Stomach (tissue), 8 donors: ENCODE measurements at regions not wholly inside any gene's neighbourhood (a gene's known extent, or its start where the extent isn't known, plus 50 kb on each side); places are given as distances from the start of the nearest gene placed in this dataset.

Experiments used
- DNase-seq, 2 donors: peaks; one replicate each; pipeline versions ENCODE4 v3.0.0 to v3.0.0-alpha.2; 2013 to 2019
- H3K27ac ChIP-seq, 5 donors: fragments of 200-600 bp in 4 of 5; sonication (generic) in 4 of 5; one replicate each; pipeline ENCODE4 v1.5.1; 2013 to 2019; ENCODE audit warnings: mild to moderate bottlenecking in 1 of 5, moderate library complexity in 1 of 5
- H3K27me3 ChIP-seq, 3 donors: fragments of 200-600 bp; sonication (generic); one replicate each; pipeline ENCODE4 v1.5.1; 2017 to 2019; ENCODE audit warnings: mixed run types in 1 of 3
- H3K36me3 ChIP-seq, 4 donors: fragments of 200-600 bp; sonication (generic); 1 replicate in 3 of 4; 2 replicates in 1 of 4; pipeline ENCODE4 v1.5.1; 2016 to 2019
- H3K4me1 ChIP-seq, 4 donors: fragments of 200-600 bp; sonication (generic); one replicate each; pipeline ENCODE4 v1.5.1; 2016 to 2019
- H3K4me3 ChIP-seq, 4 donors: fragments of 200-600 bp; sonication (generic) in 3 of 4; one replicate each; pipeline ENCODE4 v1.5.1; 2016 to 2019; ENCODE audit warnings: mild to moderate bottlenecking in 1 of 4
- H3K9me3 ChIP-seq, 4 donors: fragments of 200-600 bp; sonication (generic); one replicate each; pipeline ENCODE4 v1.5.1; 2016 to 2019
- CTCF ChIP-seq, 7 experiments: fragments of 450-650 bp in 4 of 7; fragments of 200-600 bp in 3 of 7; sonication (generic) in 3 of 7; IDR thresholded peaks; one replicate each; pipeline ENCODE4 v1.5.1; 2016 to 2019; ENCODE audit warnings: antibody characterized with exemption in 7 of 7, control low read depth in 2 of 7, mild to moderate bottlenecking in 1 of 7
- EP300 ChIP-seq: sonication (generic); formaldehyde crosslinking; IDR thresholded peaks from one replicate; pipeline ENCODE4 v1.6.1; 2017; ENCODE audit warnings: antibody characterized with exemption
- POLR2A ChIP-seq, 4 donors: fragments of 450-650 bp; IDR thresholded peaks; one replicate each; pipeline ENCODE4 v1.6.1; 2016; ENCODE audit warnings: antibody characterized with exemption in 4 of 4, control low read depth in 2 of 4, mild to moderate bottlenecking in 1 of 4, moderate library complexity in 1 of 4
- POLR2AphosphoS5 ChIP-seq, 3 donors: sonication (generic); formaldehyde crosslinking; IDR thresholded peaks; one replicate each; pipeline ENCODE4 v1.6.1; 2016; ENCODE audit warnings: antibody characterized with exemption in 3 of 3
- WGBS, 5 donors: extraction: QIAGEN DNeasy Blood & Tissue Kit in 3 of 5; methylation state at CpG; one replicate each; pipeline versions ENCODE4 v1.1.5 to v1.1.7; 2013 to 2018; 5-methylcytosine and 5-hydroxymethylcytosine counted together
- intact Hi-C: fragments of 100-400 bp; cut with DNase I; formaldehyde crosslinking; loops from one replicate; pipeline ENCODE4 v1.15.1; 2023; ENCODE audit warnings: low total_unique reads
- donor health status: healthy with polysubstance abuse.
- donor health status: Bipolar disorder and iron deficiency.
- donor health status: healthy.

- H3K9me3 ChIP-seq = no peaks in the 10 kb centered on the region
- intact Hi-C loops = loop anchor here (10.0 kb wide), 1 partner anchor 126 kb away; the partner anchor contains the start of gene ADRA2A
- WGBS, 5 donors = 55 to 72% (median 63%) methylated on average over 3 of the region's 3 CpGs
- no peak overlapping the region for H3K27ac ChIP-seq
- DNase-seq = peak in 1 of 2 donors; percentile 34
- no peaks in the 10 kb centered on the region for H3K4me1 ChIP-seq
- H3K4me3 ChIP-seq = no peak overlapping the region
- no peaks in the 10 kb centered on the region for H3K27me3 ChIP-seq
- TF ChIP-seq EP300 = no peak
- no peaks in the 10 kb centered on the region for H3K36me3 ChIP-seq
These were observed 123.8 kb downstream of the ADRA2A start for GRCh38 chr10:111200505-111201186.

- intact Hi-C loops = loop anchor here (10.0 kb wide), 1 partner anchor 129 kb away; the partner anchor contains the start of gene ADRA2A
These were observed 126.8 kb downstream of the ADRA2A start for GRCh38 chr10:111203615-111204014.

GRCh38 chr10:111204838-111205237 lies 128.0 kb downstream of the ADRA2A start:
- TF ChIP-seq POLR2A (IDR thresholded peaks at IDR 0.05) = no peak
- no peak for TF ChIP-seq POLR2AphosphoS5 (IDR thresholded peaks at IDR 0.05)
- TF ChIP-seq CTCF (IDR thresholded peaks at IDR 0.05) = no peak
- TF ChIP-seq EP300 = no peak
- 61 to 78% (median 65%) methylated on average over 5 of the region's 5 CpGs for WGBS, 5 donors
- Histone ChIP-seq H3K4me3 (no peak overlapping the region), H3K27ac (no peak overlapping the region), H3K36me3 (no peaks in the 10 kb centered on the region), H3K4me1 (no peaks in the 10 kb centered on the region), H3K9me3 (no peaks in the 10 kb centered on the region), H3K27me3 (peaks cover 0 to 14% (median 0%) of the 10 kb centered on the region in 3 donors)
- no peak for DNase-seq
- intact Hi-C loops = loop anchor here (10.0 kb wide), 1 partner anchor 130 kb away; the partner anchor contains the start of gene ADRA2A

More at GRCh38 chr10:111203615-111204014, 126.8 kb downstream of the ADRA2A start:
- 66 to 92% (median 89%) methylated on average over 2 of the region's 2 CpGs for WGBS, 5 donors
- TF ChIP-seq EP300 (no peak), POLR2AphosphoS5 (IDR thresholded peaks at IDR 0.05) (no peak), CTCF (IDR thresholded peaks at IDR 0.05) (no peak), POLR2A (IDR thresholded peaks at IDR 0.05) (no peak)
- H3K4me1 ChIP-seq = no peaks in the 10 kb centered on the region
- DNase-seq = peak in 1 of 2 donors; percentile 49
- no peaks in the 10 kb centered on the region for H3K9me3 ChIP-seq
- no peak overlapping the region for H3K27ac ChIP-seq
- no peak overlapping the region for H3K4me3 ChIP-seq
- no peaks in the 10 kb centered on the region for H3K36me3 ChIP-seq
- H3K27me3 ChIP-seq = peaks cover 0 to 10% (median 0%) of the 10 kb centered on the region in 3 donors

- Histone ChIP-seq H3K36me3 (no peaks in the 10 kb centered on the region), H3K4me3 (no peak overlapping the region)
- no peak for DNase-seq
These were observed 129.7 kb downstream of the ADRA2A start for GRCh38 chr10:111206521-111206920.

More at GRCh38 chr10:111206521-111206920, 129.7 kb downstream of the ADRA2A start:
- Histone ChIP-seq H3K4me1 (no peaks in the 10 kb centered on the region), H3K27ac (no peak overlapping the region), H3K9me3 (no peaks in the 10 kb centered on the region), H3K27me3 (peaks cover 0 to 14% (median 0%) of the 10 kb centered on the region in 3 donors)
- intact Hi-C loops = loop anchor here (10.0 kb wide), 1 partner anchor 132 kb away; the partner anchor contains the start of gene ADRA2A
- TF ChIP-seq POLR2A (IDR thresholded peaks at IDR 0.05) (no peak), CTCF (IDR thresholded peaks at IDR 0.05) (no peak)
